ENCODE measurements at regions not wholly inside any gene's neighbourhood (a gene's known extent, or its start where the extent isn't known, plus 50 kb on each side); places are given as distances from the start of the nearest gene placed in this dataset.
"Not testable (repeated sequence)": the region's sequence is repeated elsewhere in the genome, so short reads cannot be mapped to it uniquely, and the experiment has no call there.

GRCh38 chr13:89520468-89520867 is 1827.0 kb upstream of the MIR17HG start:
- no peak for DNase-seq

DNA sequence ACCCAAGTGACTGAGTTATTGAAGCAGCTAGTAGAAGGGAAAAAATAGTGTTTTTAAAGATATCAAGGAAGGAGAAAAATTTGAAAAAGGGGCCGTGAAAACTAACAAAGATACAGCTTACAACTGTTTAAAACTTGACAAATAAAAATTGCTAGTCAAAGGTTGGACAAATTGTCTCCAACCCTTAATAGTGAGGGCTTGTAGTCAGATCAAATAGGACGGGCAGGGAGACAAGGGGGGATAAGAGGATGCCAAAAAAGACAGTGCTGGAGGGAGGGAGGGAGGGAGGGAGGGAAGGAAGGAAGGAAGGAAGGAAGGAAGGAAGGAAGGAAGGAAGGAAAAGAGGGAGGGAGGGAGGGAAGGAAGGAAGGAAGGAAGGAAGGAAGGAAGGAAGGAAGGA is 1825.8 kb upstream of the MIR17HG start:
- DNase-seq = not testable (repeated sequence)

GRCh38 chr13:89541091-89542030 is 1806.1 kb upstream of the MIR17HG start:
- no peak for DNase-seq

- DNase-seq = no peak
Observed at GRCh38 chr13:89550938-89551337, 1796.5 kb upstream of the MIR17HG start.

DNA sequence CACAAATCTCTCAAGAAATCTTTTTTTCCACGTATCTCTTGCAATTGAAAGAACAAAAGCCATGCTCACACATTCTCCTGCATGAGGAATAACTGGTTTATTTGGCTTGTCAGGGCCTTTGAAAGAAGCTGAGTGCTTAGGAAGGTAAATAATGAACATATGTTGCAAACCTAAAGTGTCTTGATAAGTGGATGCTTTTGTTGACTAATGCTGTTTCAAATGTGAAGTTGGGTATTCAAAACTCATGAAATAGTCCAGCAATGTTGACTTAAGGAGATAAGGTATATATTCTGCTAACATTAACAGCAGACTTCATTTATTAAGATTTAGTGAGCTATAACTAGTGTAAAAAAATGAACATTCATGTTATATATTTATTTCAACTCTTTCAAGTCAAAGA is 1792.7 kb upstream of the MIR17HG start:
- DNase-seq = no peak

DNA sequence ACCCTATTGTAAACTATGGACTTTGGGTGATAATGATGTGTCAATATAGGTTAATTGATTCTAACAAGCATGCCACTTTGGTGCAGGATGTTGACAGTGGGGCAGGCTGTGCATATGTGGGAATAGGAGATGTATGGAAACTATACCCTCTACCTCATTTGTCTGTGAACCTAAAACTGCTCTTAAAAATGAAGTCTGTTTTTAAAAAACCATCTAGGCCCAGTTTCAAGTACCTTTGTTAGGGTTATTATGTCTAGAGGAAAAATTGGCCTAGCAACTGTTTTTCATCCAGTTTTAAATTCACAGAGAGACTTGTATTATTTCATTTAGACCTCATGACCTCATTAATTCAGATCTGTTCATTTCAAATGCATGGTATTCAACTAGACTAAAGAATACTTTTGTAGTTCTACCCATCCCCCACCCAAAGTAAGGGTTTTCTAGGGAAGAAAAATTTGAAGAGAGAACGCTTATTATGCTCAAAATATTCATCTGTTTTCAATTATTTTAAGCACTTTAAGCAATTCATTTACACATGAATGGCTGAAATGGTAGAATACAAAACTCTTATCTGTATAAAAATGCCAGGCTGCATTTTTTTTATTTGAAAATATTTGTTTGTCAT is 1781.9 kb upstream of the MIR17HG start:
- DNase-seq = no peak

- no peak for DNase-seq
Observed at GRCh38 chr13:89567025-89567424, 1780.5 kb upstream of the MIR17HG start.

DNA sequence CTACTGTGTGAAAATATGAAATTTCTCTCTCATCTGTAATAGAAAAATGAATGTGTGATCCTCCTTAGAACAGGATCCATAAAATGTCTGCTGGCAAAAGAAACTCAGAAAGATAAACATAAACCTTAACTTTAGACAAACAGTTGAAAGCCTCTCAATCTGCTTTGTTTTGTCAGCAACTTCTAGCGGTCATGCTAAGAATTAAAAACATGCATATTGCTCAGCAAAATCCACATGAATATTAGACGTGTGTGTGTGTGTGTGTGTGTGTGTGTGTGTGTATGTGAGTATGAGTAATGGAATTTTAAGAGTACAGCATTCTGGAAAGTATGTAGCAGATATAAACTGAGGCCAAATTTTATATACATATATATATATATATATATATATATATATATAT is 1779.2 kb upstream of the MIR17HG start:
- no peak for DNase-seq

GRCh38 chr13:89568746-89569145 is 1778.7 kb upstream of the MIR17HG start:
- DNase-seq = no peak

GRCh38 chr13:89571676-89572075 is 1775.8 kb upstream of the MIR17HG start:
- no peak for DNase-seq

GRCh38 chr13:89574077-89574476 is 1773.4 kb upstream of the MIR17HG start:
- DNase-seq = no peak

- no peak for DNase-seq
Observed at GRCh38 chr13:89577301-89577700, 1770.2 kb upstream of the MIR17HG start.

GRCh38 chr13:89584058-89584620 is 1763.3 kb upstream of the MIR17HG start:
- DNase-seq = no peak

- DNase-seq = no peak
Observed at GRCh38 chr13:89602655-89603054, 1744.8 kb upstream of the MIR17HG start.

- no peak for DNase-seq
Observed at GRCh38 chr13:89603187-89603586, 1744.3 kb upstream of the MIR17HG start.

DNA sequence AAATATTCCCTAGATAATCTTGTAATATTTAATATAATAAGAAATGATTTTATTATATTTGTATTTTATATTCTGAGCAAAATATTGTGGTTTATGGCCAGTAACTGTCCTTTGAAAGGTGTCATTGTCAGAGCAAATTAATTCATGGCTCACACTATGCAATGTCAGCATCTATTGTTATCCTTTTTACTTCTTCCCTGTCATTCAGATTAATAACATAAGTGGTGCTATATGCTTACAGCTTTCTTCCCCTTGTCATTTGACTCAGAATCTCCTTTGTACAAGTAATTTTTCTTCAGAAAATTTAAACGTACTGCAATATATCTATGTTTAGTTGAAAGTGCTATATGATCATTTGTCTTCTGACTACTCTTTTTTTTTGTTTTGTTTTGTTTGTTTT is 1738.2 kb upstream of the MIR17HG start:
- DNase-seq = no peak

- no peak for DNase-seq
Observed at GRCh38 chr13:89610331-89610730, 1737.2 kb upstream of the MIR17HG start.

DNA sequence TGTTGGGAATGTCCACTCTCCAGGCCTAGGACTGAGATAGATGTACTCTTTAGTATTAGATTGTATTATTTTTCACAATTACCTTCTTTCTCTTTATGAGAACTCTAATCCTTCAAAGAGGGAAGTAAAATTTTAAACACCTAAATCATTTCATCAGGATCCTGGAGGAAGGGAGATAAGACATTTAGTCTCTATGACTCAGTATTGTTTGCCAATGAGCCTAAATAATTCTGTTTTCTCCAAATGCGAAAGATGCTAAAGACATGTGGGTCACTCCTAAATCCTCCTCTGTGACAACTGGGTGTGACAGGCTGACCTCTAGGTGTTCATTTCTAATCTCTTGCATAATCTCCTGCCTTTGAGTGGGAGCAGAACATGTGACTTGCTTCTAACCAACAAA is 1736.6 kb upstream of the MIR17HG start:
- DNase-seq = no peak

DNA sequence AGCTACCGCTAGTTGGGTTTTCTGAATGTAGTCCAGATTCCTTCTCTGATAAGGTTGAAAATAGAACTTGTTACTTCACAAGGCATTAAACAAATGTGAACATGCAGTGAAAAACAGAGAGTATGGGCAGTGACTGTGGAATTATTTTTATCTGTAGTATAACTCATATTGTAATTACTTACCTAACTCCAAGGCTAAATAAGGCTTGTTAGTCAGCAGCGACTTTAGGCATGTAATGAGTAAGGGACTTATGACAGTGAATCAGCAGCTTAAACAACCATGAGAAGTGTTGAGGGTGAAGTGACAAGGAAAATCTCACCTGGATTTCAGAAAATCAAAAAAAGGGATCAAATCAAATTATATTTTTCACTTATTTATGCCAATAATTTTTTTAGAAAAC is 1719.5 kb upstream of the MIR17HG start:
- DNase-seq = no peak

DNA sequence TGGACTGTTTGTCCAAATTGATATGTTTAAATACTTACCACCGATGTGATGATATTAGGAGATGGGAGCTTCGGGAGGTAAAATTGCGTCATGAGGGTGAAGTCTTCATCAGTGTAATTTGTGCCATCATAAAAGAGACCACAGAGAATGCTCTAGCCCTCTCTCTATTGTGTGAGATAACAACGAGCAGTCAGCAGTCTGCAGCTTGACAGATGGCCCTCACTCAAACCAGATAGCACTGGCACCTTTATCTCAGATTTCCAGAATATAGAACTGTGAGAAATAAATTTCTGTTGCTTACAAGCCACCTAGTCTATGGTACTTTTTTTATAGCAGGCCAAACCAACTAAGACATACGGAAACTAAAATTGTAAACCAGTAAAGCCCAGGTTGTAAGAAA is 1718.9 kb upstream of the MIR17HG start:
- DNase-seq = no peak

DNA sequence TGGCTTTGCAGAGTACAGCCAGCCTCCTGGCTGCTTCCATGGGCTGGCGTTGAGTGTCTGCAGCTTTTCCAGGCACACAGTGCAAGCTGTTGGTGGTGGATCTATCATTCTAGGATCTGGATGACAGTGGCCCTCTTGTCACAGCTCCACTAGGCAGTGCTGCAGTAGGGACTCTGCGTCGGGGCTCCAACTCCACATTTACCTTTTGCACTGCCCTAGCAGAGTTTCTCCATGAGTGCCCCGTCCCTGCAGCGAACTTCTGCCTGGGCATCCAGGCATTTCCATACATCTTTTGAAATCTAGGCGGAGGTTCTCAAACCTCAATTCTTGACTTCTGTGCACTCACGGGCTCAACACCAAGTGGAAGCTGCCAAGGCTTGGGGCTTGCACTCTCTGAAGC is 1697.3 kb upstream of the MIR17HG start:
- no peak for DNase-seq

DNA sequence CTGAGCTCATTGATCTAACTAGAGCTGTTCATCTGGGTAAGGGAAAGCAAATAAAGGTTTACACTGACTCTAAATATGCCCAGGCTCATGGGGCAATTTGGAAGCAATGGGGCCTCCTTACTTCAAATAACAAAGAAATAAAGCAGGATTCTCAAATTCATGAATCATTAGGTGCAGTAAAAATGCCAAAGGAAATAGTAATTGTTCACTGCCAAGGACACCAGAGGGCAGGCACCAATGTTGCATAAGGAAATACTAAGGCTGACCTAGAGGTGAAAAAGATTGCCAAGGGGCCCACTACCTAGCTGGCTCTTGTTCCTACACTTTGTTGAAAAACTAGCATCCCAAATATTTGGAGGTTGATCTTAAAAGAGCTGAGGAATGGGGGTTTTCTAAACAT is 1686.7 kb upstream of the MIR17HG start:
- DNase-seq = no peak

GRCh38 chr13:89673789-89674311 is 1673.6 kb upstream of the MIR17HG start:
- no peak for DNase-seq

Data from right forelimb (tissue), 1 donor.